Osteocyte (in vitro differentiated cells): ENCODE measurements at regions not wholly inside any gene's neighbourhood (a gene's known extent, or its start where the extent isn't known, plus 50 kb on each side); places are given as distances from the start of the nearest gene placed in this dataset.

Source experiments
- DNase-seq: peaks from one replicate; pipeline ENCODE4 v3.0.0; 2021; ENCODE audit warnings: mixed read lengths; ENCODE audit not compliant: unreplicated experiment; ENCODE audit errors: extremely low spot score
- H3K27ac Mint-ChIP-seq: one replicate; pipeline ENCODE4 v1.8.0; 2021; ENCODE audit warnings: mild to moderate bottlenecking, mixed read lengths; ENCODE audit not compliant: unreplicated experiment
- H3K27me3 Mint-ChIP-seq: one replicate; pipeline ENCODE4 v1.8.0; 2021; ENCODE audit warnings: mixed read lengths; ENCODE audit not compliant: unreplicated experiment
- H3K36me3 Mint-ChIP-seq: one replicate; pipeline ENCODE4 v1.8.0; 2021; ENCODE audit warnings: mixed read lengths; ENCODE audit not compliant: unreplicated experiment
- H3K4me1 Mint-ChIP-seq: one replicate; pipeline ENCODE4 v1.8.0; 2021; ENCODE audit warnings: mixed read lengths; ENCODE audit not compliant: unreplicated experiment
- H3K4me3 Mint-ChIP-seq: one replicate; pipeline ENCODE4 v1.8.0; 2021; ENCODE audit warnings: mild to moderate bottlenecking, moderate library complexity, mixed read lengths; ENCODE audit not compliant: unreplicated experiment
- H3K9me3 Mint-ChIP-seq: one replicate; pipeline ENCODE4 v1.8.0; 2021; ENCODE audit warnings: mixed read lengths; ENCODE audit not compliant: unreplicated experiment
- CTCF ChIP-seq: fragments of 200-600 bp; sonication (generic); IDR thresholded peaks from 2 replicates; pipeline ENCODE4 v1.5.0; 2021; ENCODE audit warnings: antibody characterized with exemption, mild to moderate bottlenecking, moderate library complexity

- TF ChIP-seq CTCF = no peak
- no peak overlapping the region for H3K27ac Mint-ChIP-seq
- H3K4me1 Mint-ChIP-seq = peaks cover 10% of the 10 kb centered on the region
- H3K27me3 Mint-ChIP-seq = no peaks in the 10 kb centered on the region
- DNase-seq = no peak
- no peak overlapping the region for H3K4me3 Mint-ChIP-seq
- H3K9me3 Mint-ChIP-seq = no peaks in the 10 kb centered on the region
- no peaks in the 10 kb centered on the region for H3K36me3 Mint-ChIP-seq
Observed at GRCh38 chr5:124859027-124859426, 112.6 kb upstream of the ZNF608 start.

GRCh38 chr5:124859556-124860290 lies 113.3 kb upstream of the ZNF608 start:
- Mint-ChIP-seq H3K27me3 (no peaks in the 10 kb centered on the region), H3K9me3 (no peaks in the 10 kb centered on the region), H3K36me3 (no peaks in the 10 kb centered on the region), H3K4me1 (peaks cover 10% of the 10 kb centered on the region), H3K27ac (no peak overlapping the region), H3K4me3 (no peak overlapping the region)
- DNase-seq = no peak
- no peak for TF ChIP-seq CTCF

GRCh38 chr5:124860291-124860655 lies 113.8 kb upstream of the ZNF608 start:
- no peak overlapping the region for H3K4me3 Mint-ChIP-seq
- no peaks in the 10 kb centered on the region for H3K27me3 Mint-ChIP-seq
- DNase-seq = no peak
- TF ChIP-seq CTCF = no peak
- H3K9me3 Mint-ChIP-seq = no peaks in the 10 kb centered on the region
- no peaks in the 10 kb centered on the region for H3K36me3 Mint-ChIP-seq
- peaks cover 13% of the 10 kb centered on the region for H3K4me1 Mint-ChIP-seq
- H3K27ac Mint-ChIP-seq = no peak overlapping the region

- TF ChIP-seq CTCF = no peak
- Mint-ChIP-seq H3K4me1 (peaks cover 52% of the 10 kb centered on the region), H3K27ac (no peak overlapping the region), H3K36me3 (no peaks in the 10 kb centered on the region), H3K4me3 (no peak overlapping the region), H3K9me3 (no peaks in the 10 kb centered on the region), H3K27me3 (no peaks in the 10 kb centered on the region)
- DNase-seq = no peak
Observed at GRCh38 chr5:124865066-124865465, 118.6 kb upstream of the ZNF608 start.

- no peaks in the 10 kb centered on the region for H3K36me3 Mint-ChIP-seq
- no peaks in the 10 kb centered on the region for H3K27me3 Mint-ChIP-seq
- no peak overlapping the region for H3K4me3 Mint-ChIP-seq
- no peak for DNase-seq
- peak overlapping the region; percentile 69 for H3K27ac Mint-ChIP-seq
- H3K4me1 Mint-ChIP-seq = peaks cover 50% of the 10 kb centered on the region
- no peaks in the 10 kb centered on the region for H3K9me3 Mint-ChIP-seq
- TF ChIP-seq CTCF = no peak
Observed at GRCh38 chr5:124865603-124866354, 119.3 kb upstream of the ZNF608 start.
